ENCODE measurements at regions not wholly inside any gene's neighbourhood (a gene's known extent, or its start where the extent isn't known, plus 50 kb on each side); places are given as distances from the start of the nearest gene placed in this dataset.

DNA sequence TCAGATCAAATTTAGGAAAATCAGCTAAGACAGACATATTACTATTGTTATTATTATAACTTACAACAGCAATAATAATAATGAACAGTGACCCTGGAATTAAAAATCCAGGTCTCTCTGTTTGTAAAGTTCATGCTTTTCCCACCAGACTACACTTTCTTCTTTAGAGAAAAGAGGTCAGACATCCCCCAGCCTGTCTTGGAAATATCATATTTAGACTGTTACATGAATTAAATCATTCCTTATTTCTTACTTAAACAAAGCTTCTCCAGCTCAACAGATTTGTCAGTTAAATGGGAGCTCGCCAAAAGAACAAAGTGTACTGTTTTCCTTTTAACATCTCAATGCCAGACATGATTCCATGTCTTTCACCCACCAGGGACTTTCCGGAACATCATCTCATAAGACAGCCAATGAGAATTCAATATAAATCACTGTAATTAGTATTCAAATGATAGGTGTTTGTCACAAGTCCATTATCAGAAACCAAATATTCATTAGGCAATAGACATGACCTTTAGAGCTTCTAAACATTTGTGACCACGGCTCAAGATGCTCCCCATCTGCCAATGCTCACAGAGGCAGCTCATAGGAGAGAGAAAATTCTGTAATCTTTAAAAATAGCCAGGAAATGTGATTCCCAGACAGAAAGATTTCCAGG lies 351.9 kb downstream of the ENC1 start:
- no peak overlapping the region for H3K27ac ChIP-seq (ENCODE audit: low read length)
- H3K4me1 ChIP-seq (ENCODE audit: insufficient read depth, low read length), result no peaks in the 10 kb centered on the region

GRCh38 chr5:74288038-74288437 lies 352.5 kb downstream of the ENC1 start:
- H3K9ac ChIP-seq (ENCODE audit: low read depth, low read length), result no peak overlapping the region
- H3K4me3 ChIP-seq (ENCODE audit: low read length), result no peak overlapping the region

More for the DNA sequence above, 351.9 kb downstream of the ENC1 start:
- Histone ChIP-seq H3K9me3 (ENCODE audit: insufficient read depth, low read depth, low read length) (no peaks in the 10 kb centered on the region), H3K36me3 (ENCODE audit: insufficient read depth, low read depth, low read length) (no peaks in the 10 kb centered on the region), H3K4me3 (ENCODE audit: low read length) (no peak overlapping the region), H3K27me3 (ENCODE audit: insufficient read depth, low read length) (no peaks in the 10 kb centered on the region), H3K9ac (ENCODE audit: low read depth, low read length) (no peak overlapping the region)

DNA sequence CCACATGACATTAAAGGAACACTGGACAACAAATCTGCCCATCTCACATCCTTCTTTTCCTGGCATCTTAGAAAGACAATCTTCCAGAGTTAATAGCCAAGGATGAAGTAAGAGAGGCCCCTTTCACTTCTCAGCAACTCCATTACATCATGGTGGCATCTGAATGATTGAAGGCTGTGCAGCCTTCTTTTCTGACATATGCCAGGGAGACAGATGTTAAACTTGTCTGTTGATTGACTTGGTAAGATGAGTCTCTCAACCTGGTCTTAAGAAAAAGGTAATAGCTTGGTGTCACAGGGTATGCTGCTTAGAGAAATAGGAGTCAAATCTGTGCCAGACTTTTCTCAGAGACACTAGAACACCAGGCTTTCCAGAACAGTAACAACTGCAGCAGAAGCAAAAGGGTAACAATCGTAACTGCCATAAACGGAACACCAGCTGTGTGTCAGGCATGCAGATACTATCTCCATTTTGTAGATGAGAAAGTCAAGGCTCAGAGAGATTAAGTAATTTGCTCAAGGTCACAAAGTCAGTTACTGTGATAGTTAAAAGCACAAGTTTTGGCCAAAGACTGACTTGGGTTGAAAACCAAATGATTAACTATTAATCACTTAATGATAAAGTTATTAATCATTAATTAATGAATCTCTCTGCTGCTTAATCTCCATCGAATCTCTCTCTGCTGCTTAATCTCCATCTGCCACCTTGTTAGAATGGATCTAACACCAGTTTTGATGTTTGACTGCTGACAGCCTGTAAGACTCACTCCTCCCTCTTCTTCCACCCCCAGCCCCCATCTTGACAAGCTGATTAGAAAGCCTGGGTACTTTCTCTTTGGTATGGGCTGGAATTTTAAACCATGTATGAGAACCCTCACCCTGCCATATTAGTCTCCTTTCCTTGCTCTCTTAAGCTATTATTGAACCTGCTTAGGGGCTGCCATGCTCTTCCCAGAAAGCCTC lies 353.5 kb downstream of the ENC1 start:
- no peaks in the 10 kb centered on the region for H3K27me3 ChIP-seq (ENCODE audit: insufficient read depth, low read length)
- H3K36me3 ChIP-seq (ENCODE audit: insufficient read depth, low read depth, low read length), result no peaks in the 10 kb centered on the region

More at GRCh38 chr5:74288038-74288437, 352.5 kb downstream of the ENC1 start:
- Histone ChIP-seq H3K36me3 (ENCODE audit: insufficient read depth, low read depth, low read length) (no peaks in the 10 kb centered on the region), H3K4me1 (ENCODE audit: insufficient read depth, low read length) (peaks cover 4% of the 10 kb centered on the region; the same call in 1 of the 2 replicates), H3K9me3 (ENCODE audit: insufficient read depth, low read depth, low read length) (no peaks in the 10 kb centered on the region), H3K27ac (ENCODE audit: low read length) (no peak overlapping the region), H3K27me3 (ENCODE audit: insufficient read depth, low read length) (no peaks in the 10 kb centered on the region)

GRCh38 chr5:74285675-74286280 lies 354.8 kb downstream of the ENC1 start:
- H3K4me1 ChIP-seq (ENCODE audit: insufficient read depth, low read length), result peaks cover 7% of the 10 kb centered on the region; the same call in 1 of the 2 replicates
- no peaks in the 10 kb centered on the region for H3K27me3 ChIP-seq (ENCODE audit: insufficient read depth, low read length)
- H3K27ac ChIP-seq (ENCODE audit: low read length), result no peak overlapping the region
- no peaks in the 10 kb centered on the region for H3K36me3 ChIP-seq (ENCODE audit: insufficient read depth, low read depth, low read length)
- H3K4me3 ChIP-seq (ENCODE audit: low read length), result no peak overlapping the region
- no peak overlapping the region for H3K9ac ChIP-seq (ENCODE audit: low read depth, low read length)
- no peaks in the 10 kb centered on the region for H3K9me3 ChIP-seq (ENCODE audit: insufficient read depth, low read depth, low read length)

More for the DNA sequence above, 353.5 kb downstream of the ENC1 start:
- peaks cover 7% of the 10 kb centered on the region; the same call in 1 of the 2 replicates for H3K4me1 ChIP-seq (ENCODE audit: insufficient read depth, low read length)
- no peak overlapping the region for H3K9ac ChIP-seq (ENCODE audit: low read depth, low read length)
- H3K27ac ChIP-seq (ENCODE audit: low read length), result no peak overlapping the region
- H3K4me3 ChIP-seq (ENCODE audit: low read length), result no peak overlapping the region
- no peaks in the 10 kb centered on the region for H3K9me3 ChIP-seq (ENCODE audit: insufficient read depth, low read depth, low read length)

DNA sequence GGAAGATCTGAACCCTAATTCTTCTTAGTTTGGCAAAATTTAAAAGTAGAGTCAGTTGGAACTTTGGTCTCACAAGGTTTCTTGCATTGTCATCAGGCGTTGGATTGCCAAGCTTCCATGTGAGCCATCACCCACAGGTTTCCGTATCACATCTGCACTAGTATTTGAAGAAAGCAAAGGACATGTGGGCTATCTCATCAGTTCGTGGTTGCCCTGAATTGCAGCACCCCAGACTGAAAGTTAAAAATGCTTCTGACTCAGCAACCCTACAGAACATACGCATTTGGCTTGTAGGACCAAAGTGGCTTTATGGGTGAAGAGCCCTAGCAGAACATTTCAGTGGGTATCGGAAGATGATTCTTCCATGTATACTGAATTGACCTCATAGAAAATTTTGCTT lies 358.0 kb downstream of the ENC1 start:
- Histone ChIP-seq H3K4me3 (ENCODE audit: low read length) (no peak overlapping the region), H3K4me1 (ENCODE audit: insufficient read depth, low read length) (peaks cover 7% of the 10 kb centered on the region; the same call in 1 of the 2 replicates), H3K27ac (ENCODE audit: low read length) (no peak overlapping the region), H3K27me3 (ENCODE audit: insufficient read depth, low read length) (no peaks in the 10 kb centered on the region), H3K9ac (ENCODE audit: low read depth, low read length) (no peak overlapping the region), H3K36me3 (ENCODE audit: insufficient read depth, low read depth, low read length) (no peaks in the 10 kb centered on the region), H3K9me3 (ENCODE audit: insufficient read depth, low read depth, low read length) (no peaks in the 10 kb centered on the region)

GRCh38 chr5:74281166-74281565 lies 359.4 kb downstream of the ENC1 start:
- H3K4me1 ChIP-seq (ENCODE audit: insufficient read depth, low read length), result peaks cover 7% of the 10 kb centered on the region; the same call in 1 of the 2 replicates
- H3K9ac ChIP-seq (ENCODE audit: low read depth, low read length), result no peak overlapping the region
- H3K36me3 ChIP-seq (ENCODE audit: insufficient read depth, low read depth, low read length), result no peaks in the 10 kb centered on the region
- H3K4me3 ChIP-seq (ENCODE audit: low read length), result no peak overlapping the region
- H3K27ac ChIP-seq (ENCODE audit: low read length), result no peak overlapping the region
- no peaks in the 10 kb centered on the region for H3K9me3 ChIP-seq (ENCODE audit: insufficient read depth, low read depth, low read length)
- no peaks in the 10 kb centered on the region for H3K27me3 ChIP-seq (ENCODE audit: insufficient read depth, low read length)

GRCh38 chr5:74280306-74280705 lies 360.2 kb downstream of the ENC1 start:
- Histone ChIP-seq H3K9me3 (ENCODE audit: insufficient read depth, low read depth, low read length) (no peaks in the 10 kb centered on the region), H3K4me1 (ENCODE audit: insufficient read depth, low read length) (peaks cover 7% of the 10 kb centered on the region; the same call in 1 of the 2 replicates), H3K4me3 (ENCODE audit: low read length) (no peak overlapping the region), H3K9ac (ENCODE audit: low read depth, low read length) (no peak overlapping the region), H3K27ac (ENCODE audit: low read length) (no peak overlapping the region), H3K36me3 (ENCODE audit: insufficient read depth, low read depth, low read length) (no peaks in the 10 kb centered on the region), H3K27me3 (ENCODE audit: insufficient read depth, low read length) (no peaks in the 10 kb centered on the region)

DNA sequence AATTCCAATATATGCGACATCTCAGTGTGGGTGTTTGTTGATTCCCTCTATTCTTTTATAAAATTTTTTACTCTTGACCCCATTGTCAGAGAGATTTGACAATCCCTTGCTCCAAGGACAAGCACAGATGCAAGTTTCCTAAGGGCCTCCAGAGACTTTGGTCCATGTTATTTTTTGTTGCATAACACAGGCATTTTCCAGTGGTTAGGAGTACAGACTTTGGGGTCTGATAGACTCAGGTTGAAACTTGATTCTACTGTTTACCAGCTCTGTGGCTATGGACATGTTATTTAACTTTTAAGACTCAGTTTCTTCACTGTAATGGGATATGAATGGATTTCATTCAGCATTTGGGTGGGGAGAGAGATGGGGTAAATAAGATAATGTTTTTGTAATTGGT lies 361.3 kb downstream of the ENC1 start:
- Histone ChIP-seq H3K4me3 (ENCODE audit: low read length) (no peak overlapping the region), H3K27ac (ENCODE audit: low read length) (no peak overlapping the region), H3K36me3 (ENCODE audit: insufficient read depth, low read depth, low read length) (no peaks in the 10 kb centered on the region), H3K9me3 (ENCODE audit: insufficient read depth, low read depth, low read length) (no peaks in the 10 kb centered on the region), H3K27me3 (ENCODE audit: insufficient read depth, low read length) (no peaks in the 10 kb centered on the region), H3K4me1 (ENCODE audit: insufficient read depth, low read length) (peaks cover 7% of the 10 kb centered on the region; the same call in 1 of the 2 replicates), H3K9ac (ENCODE audit: low read depth, low read length) (no peak overlapping the region)

DNA sequence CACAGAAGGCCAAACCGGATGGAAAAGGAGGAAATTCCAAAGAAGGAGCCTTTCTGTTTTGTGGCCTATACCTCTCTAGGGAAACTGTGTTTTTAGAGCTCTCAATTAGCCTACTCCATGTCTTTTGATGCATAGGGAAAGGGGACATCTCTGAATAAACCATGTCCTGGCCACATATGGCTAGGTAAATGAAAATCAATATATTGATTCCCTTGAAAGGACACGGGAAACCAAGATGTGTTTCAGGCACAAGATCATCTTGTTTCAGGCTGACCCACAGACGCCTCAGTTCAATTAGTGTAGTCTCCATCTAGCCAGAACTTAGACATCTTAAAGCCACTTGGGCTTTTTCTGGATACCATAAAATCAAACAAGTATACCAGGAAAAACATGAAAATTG lies 363.1 kb downstream of the ENC1 start:
- no peak overlapping the region for H3K27ac ChIP-seq (ENCODE audit: low read length)
- no peaks in the 10 kb centered on the region for H3K9me3 ChIP-seq (ENCODE audit: insufficient read depth, low read depth, low read length)
- no peak overlapping the region for H3K4me3 ChIP-seq (ENCODE audit: low read length)
- no peaks in the 10 kb centered on the region for H3K27me3 ChIP-seq (ENCODE audit: insufficient read depth, low read length)
- no peaks in the 10 kb centered on the region for H3K36me3 ChIP-seq (ENCODE audit: insufficient read depth, low read depth, low read length)
- no peak overlapping the region for H3K9ac ChIP-seq (ENCODE audit: low read depth, low read length)
- peaks cover 5% of the 10 kb centered on the region; the same call in 1 of the 2 replicates for H3K4me1 ChIP-seq (ENCODE audit: insufficient read depth, low read length)

DNA sequence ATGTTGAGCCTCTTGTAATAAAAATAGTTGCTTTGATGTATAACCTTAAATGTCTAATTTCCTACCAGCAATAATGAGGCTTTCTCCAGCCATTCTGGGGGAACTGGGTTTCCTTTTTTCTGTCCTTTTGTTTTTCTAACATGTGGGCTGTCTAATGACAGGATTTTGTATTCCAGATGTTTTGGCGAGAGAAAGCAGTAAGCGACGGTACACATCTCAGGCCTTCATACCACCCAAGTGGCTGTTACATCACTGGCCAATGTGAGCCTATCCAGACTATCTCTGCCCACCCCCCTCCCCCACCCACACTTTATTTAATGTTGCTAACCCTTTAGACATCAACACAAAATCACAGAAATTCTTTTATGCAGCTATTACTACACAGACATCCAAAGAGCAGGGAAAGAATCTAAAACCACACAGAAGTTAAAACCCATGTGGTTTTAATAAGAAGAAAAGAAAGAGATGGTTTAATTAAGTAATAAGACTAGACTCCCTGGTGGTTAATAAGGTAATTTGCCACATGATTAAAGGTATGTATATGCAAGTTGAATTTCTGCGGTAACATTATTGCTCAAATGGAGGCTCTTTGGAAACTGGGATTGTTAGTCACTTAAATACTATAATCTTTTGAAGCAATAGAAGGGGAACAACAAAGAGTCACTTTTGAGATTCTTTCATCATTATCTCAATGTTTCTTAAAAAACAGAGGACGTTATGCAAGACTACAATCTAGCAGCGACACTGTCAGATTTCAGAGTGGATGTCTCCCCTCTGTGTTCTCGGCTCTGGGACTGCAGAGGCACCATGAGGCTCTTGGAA lies 365.1 kb downstream of the ENC1 start:
- Histone ChIP-seq H3K27ac (ENCODE audit: low read length) (no peak overlapping the region), H3K4me1 (ENCODE audit: insufficient read depth, low read length) (peaks cover 8% of the 10 kb centered on the region; the same call in 1 of the 2 replicates), H3K36me3 (ENCODE audit: insufficient read depth, low read depth, low read length) (no peaks in the 10 kb centered on the region), H3K9ac (ENCODE audit: low read depth, low read length) (no peak overlapping the region), H3K27me3 (ENCODE audit: insufficient read depth, low read length) (no peaks in the 10 kb centered on the region), H3K4me3 (ENCODE audit: low read length) (no peak overlapping the region), H3K9me3 (ENCODE audit: insufficient read depth, low read depth, low read length) (no peaks in the 10 kb centered on the region)

- no peaks in the 10 kb centered on the region for H3K27me3 ChIP-seq (ENCODE audit: insufficient read depth, low read length)
- peaks cover 8% of the 10 kb centered on the region; the same call in 1 of the 2 replicates for H3K4me1 ChIP-seq (ENCODE audit: insufficient read depth, low read length)
- no peak overlapping the region for H3K9ac ChIP-seq (ENCODE audit: low read depth, low read length)
- H3K4me3 ChIP-seq (ENCODE audit: low read length), result no peak overlapping the region
- H3K36me3 ChIP-seq (ENCODE audit: insufficient read depth, low read depth, low read length), result no peaks in the 10 kb centered on the region
- H3K27ac ChIP-seq (ENCODE audit: low read length), result no peak overlapping the region
- H3K9me3 ChIP-seq (ENCODE audit: insufficient read depth, low read depth, low read length), result no peaks in the 10 kb centered on the region
Measured at GRCh38 chr5:74274326-74274725, 366.2 kb downstream of the ENC1 start.
